CD14-positive monocyte (primary cell): ENCODE measurements at regions not wholly inside any gene's neighbourhood (a gene's known extent, or its start where the extent isn't known, plus 50 kb on each side); places are given as distances from the start of the nearest gene placed in this dataset.

Source experiments
- DNase-seq, 3 donors: peaks; one replicate each; pipeline ENCODE4 v3.0.0-alpha.2; 2011 to 2022
- H2AFZ ChIP-seq: 2 replicates; pipeline ENCODE4 v1.6.0; 2012; ENCODE audit warnings: mild to moderate bottlenecking, low read depth, low read length, inconsistent platforms; ENCODE audit not compliant: insufficient read depth, poor library complexity, severe bottlenecking
- H3K27ac ChIP-seq, 2 donors: 1 replicate in 1 of 2; 2 replicates in 1 of 2; pipeline ENCODE4 v1.5.1; 2012 to 2013; ENCODE audit warnings: low read length in 2 of 2, control low read depth in 1 of 2, inconsistent platforms in 1 of 2, low read depth in 1 of 2, mild to moderate bottlenecking in 1 of 2
- H3K27me3 ChIP-seq, 2 donors: one replicate each; pipeline versions ENCODE4 v1.6.0 to v1.6.1; 2011 to 2013; ENCODE audit warnings: low read length in 2 of 2; ENCODE audit not compliant: control insufficient read depth in 2 of 2, insufficient read depth in 2 of 2
- H3K36me3 ChIP-seq, 2 donors: replicated peaks in 1 of 2; 1 replicate in 1 of 2; 2 replicates in 1 of 2; pipeline versions ENCODE4 v1.5.1 to v1.6.1; 2012 to 2013; ENCODE audit warnings: low read length in 2 of 2, control low read depth in 1 of 2, inconsistent platforms in 1 of 2, mild to moderate bottlenecking in 1 of 2; ENCODE audit not compliant: insufficient read depth in 2 of 2, control insufficient read depth in 1 of 2
- H3K4me1 ChIP-seq, 2 donors: 1 replicate in 1 of 2; 2 replicates in 1 of 2; pipeline versions ENCODE4 v1.5.1 to v1.6.1; 2012 to 2013; ENCODE audit warnings: low read length in 2 of 2, control low read depth in 1 of 2, inconsistent platforms in 1 of 2, mild to moderate bottlenecking in 1 of 2, moderate library complexity in 1 of 2; ENCODE audit not compliant: insufficient read depth in 2 of 2, control insufficient read depth in 1 of 2
- H3K4me2 ChIP-seq: replicated peaks from 2 replicates; pipeline ENCODE3; 2012; ENCODE audit warnings: low read length, moderate library complexity, mild to moderate bottlenecking; ENCODE audit not compliant: poor library complexity, severe bottlenecking; ENCODE audit errors: extremely low read depth
- H3K4me3 ChIP-seq, 3 experiments: fragments of 200-600 bp in 1 of 3; sonication (generic) in 1 of 3; replicated peaks in 1 of 3; 1 replicate in 2 of 3; 2 replicates in 1 of 3; pipeline ENCODE4 v1.5.1; 2011 to 2013; ENCODE audit warnings: low read length in 3 of 3, mild to moderate bottlenecking in 3 of 3, control low read depth in 2 of 3, low read depth in 2 of 3, inconsistent platforms in 1 of 3, moderate library complexity in 1 of 3
- H3K79me2 ChIP-seq: 2 replicates; pipeline ENCODE4 v1.6.0; 2012; ENCODE audit warnings: mild to moderate bottlenecking, control low read depth, inconsistent platforms, low read length, moderate library complexity; ENCODE audit not compliant: insufficient read depth
- H3K9ac ChIP-seq: 2 replicates; pipeline ENCODE4 v1.6.0; 2017; ENCODE audit warnings: low read length, mild to moderate bottlenecking; ENCODE audit not compliant: insufficient read depth, poor library complexity, severe bottlenecking
- H3K9me3 ChIP-seq, 2 donors: replicated peaks in 1 of 2; 1 replicate in 1 of 2; 2 replicates in 1 of 2; pipeline versions ENCODE4 v1.5.1 to v1.6.1; 2012 to 2013; ENCODE audit warnings: low read length in 2 of 2, control low read depth in 1 of 2; ENCODE audit not compliant: control insufficient read depth in 1 of 2, insufficient read depth in 1 of 2
- H4K20me1 ChIP-seq: 2 replicates; pipeline ENCODE4 v1.6.0; 2012; ENCODE audit warnings: mild to moderate bottlenecking, low read length, control low read depth, moderate library complexity; ENCODE audit not compliant: insufficient read depth
- H3K27ac Mint-ChIP-seq, 7 donors: one replicate each; pipeline ENCODE4 v1.8.0; 2020; ENCODE audit warnings: mild to moderate bottlenecking in 7 of 7, mixed read lengths in 7 of 7, moderate library complexity in 6 of 7, inconsistent platforms in 2 of 7
- H3K27me3 Mint-ChIP-seq, 3 donors: one replicate each; pipeline ENCODE4 v1.8.0; 2021 to 2022; ENCODE audit warnings: low read depth in 3 of 3, mild to moderate bottlenecking in 3 of 3, mixed read lengths in 3 of 3, moderate library complexity in 3 of 3, inconsistent platforms in 1 of 3
- H3K36me3 Mint-ChIP-seq, 2 donors: one replicate each; pipeline ENCODE4 v1.8.0; 2020; ENCODE audit warnings: mixed read lengths in 2 of 2, inconsistent platforms in 1 of 2, mild to moderate bottlenecking in 1 of 2
- H3K4me1 Mint-ChIP-seq: one replicate; pipeline ENCODE4 v1.8.0; 2020; ENCODE audit warnings: mild to moderate bottlenecking, mixed read lengths
- H3K4me3 Mint-ChIP-seq, 2 donors: one replicate each; pipeline ENCODE4 v1.8.0; 2020; ENCODE audit warnings: mild to moderate bottlenecking in 2 of 2, mixed read lengths in 2 of 2, moderate library complexity in 1 of 2
- H3K9me3 Mint-ChIP-seq, 7 donors: one replicate each; pipeline ENCODE4 v1.8.0; 2020 to 2022; ENCODE audit warnings: mixed read lengths in 7 of 7, mild to moderate bottlenecking in 6 of 7, moderate library complexity in 6 of 7, inconsistent platforms in 2 of 7
- WGBS: methylation state at CpG from one replicate; pipeline ENCODE4 v1.1.5; 2013; ENCODE audit warnings: missing lambda C conversion rate; ENCODE audit not compliant: insufficient coverage; 5-methylcytosine and 5-hydroxymethylcytosine counted together
- intact Hi-C, 2 donors: fragments of 100-400 bp; cut with micrococcal nuclease; formaldehyde crosslinking; loops; one replicate each; pipeline versions ENCODE4 v1.15.0 to v1.15.1; 2023
- TF ChIP-seq, protein P1 (sequence below): fragments of 200-600 bp; IDR thresholded peaks from one replicate; pipeline ENCODE4 v1.8.0; 2022; ENCODE audit warnings: antibody characterized with exemption, mild to moderate bottlenecking

GRCh38 chr6:102986086-102986485 is 1592.6 kb downstream of the GRIK2 start:
- H3K27me3 Mint-ChIP-seq, result peaks cover 0 to 2% (median 0%) of the 10 kb centered on the region in 3 donors

DNA sequence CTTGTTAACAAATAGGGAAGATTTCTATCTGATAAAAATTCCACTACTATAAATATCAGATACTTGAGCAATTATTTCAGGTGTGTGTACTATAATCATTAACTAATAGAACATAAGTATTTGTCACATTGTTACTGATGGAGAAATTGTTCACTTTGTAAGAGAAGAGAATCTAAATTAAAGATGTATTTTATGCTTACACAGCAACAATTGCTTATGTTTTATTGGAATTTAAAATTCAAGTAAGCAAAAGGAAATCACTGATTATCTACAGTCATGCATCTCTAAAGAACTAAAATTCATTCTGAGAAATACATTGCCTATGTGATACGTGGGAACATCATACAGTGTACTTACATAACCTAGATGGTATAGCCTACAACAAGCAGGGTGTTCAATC is 1590.8 kb downstream of the GRIK2 start:
- H3K4me3 ChIP-seq, result no peak overlapping the region
- no peaks in the 10 kb centered on the region for H3K9me3 ChIP-seq
- peaks cover 0 to 3% (median 0%) of the 10 kb centered on the region in 7 donors for H3K9me3 Mint-ChIP-seq
- no peak for DNase-seq
- no peaks in the 10 kb centered on the region for H3K27me3 ChIP-seq
- H3K4me1 ChIP-seq, result no peaks in the 10 kb centered on the region
- intact Hi-C loops, result no loop called here
- WGBS, result no CpG with 5 or more reads among the region's 1 CpG
- no peak overlapping the region for H2AFZ ChIP-seq
- H3K36me3 ChIP-seq, result no peaks in the 10 kb centered on the region
- no peaks in the 10 kb centered on the region for H3K4me1 Mint-ChIP-seq
- no peaks in the 10 kb centered on the region for H3K79me2 ChIP-seq
- H3K4me3 Mint-ChIP-seq, result no peak overlapping the region
- no peak overlapping the region for H3K4me2 ChIP-seq
- no peaks in the 10 kb centered on the region for H4K20me1 ChIP-seq
- TF ChIP-seq, protein P1, sequence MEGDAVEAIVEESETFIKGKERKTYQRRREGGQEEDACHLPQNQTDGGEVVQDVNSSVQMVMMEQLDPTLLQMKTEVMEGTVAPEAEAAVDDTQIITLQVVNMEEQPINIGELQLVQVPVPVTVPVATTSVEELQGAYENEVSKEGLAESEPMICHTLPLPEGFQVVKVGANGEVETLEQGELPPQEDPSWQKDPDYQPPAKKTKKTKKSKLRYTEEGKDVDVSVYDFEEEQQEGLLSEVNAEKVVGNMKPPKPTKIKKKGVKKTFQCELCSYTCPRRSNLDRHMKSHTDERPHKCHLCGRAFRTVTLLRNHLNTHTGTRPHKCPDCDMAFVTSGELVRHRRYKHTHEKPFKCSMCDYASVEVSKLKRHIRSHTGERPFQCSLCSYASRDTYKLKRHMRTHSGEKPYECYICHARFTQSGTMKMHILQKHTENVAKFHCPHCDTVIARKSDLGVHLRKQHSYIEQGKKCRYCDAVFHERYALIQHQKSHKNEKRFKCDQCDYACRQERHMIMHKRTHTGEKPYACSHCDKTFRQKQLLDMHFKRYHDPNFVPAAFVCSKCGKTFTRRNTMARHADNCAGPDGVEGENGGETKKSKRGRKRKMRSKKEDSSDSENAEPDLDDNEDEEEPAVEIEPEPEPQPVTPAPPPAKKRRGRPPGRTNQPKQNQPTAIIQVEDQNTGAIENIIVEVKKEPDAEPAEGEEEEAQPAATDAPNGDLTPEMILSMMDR, result no peak
- H3K27ac Mint-ChIP-seq, result no peak overlapping the region
- peaks cover 0 to 2% (median 0%) of the 10 kb centered on the region in 3 donors for H3K27me3 Mint-ChIP-seq
- H3K27ac ChIP-seq, result no peak overlapping the region
- no peak overlapping the region for H3K9ac ChIP-seq
- no peaks in the 10 kb centered on the region for H3K36me3 Mint-ChIP-seq

More at GRCh38 chr6:102986086-102986485, 1592.6 kb downstream of the GRIK2 start:
- Mint-ChIP-seq H3K9me3 (peaks cover 0 to 3% (median 0%) of the 10 kb centered on the region in 7 donors), H3K36me3 (no peaks in the 10 kb centered on the region), H3K4me3 (no peak overlapping the region), H3K27ac (no peak overlapping the region), H3K4me1 (no peaks in the 10 kb centered on the region)
- Histone ChIP-seq H3K79me2 (no peaks in the 10 kb centered on the region), H3K27ac (no peak overlapping the region), H3K9ac (no peak overlapping the region), H3K36me3 (no peaks in the 10 kb centered on the region), H4K20me1 (no peaks in the 10 kb centered on the region), H3K9me3 (no peaks in the 10 kb centered on the region), H3K4me2 (no peak overlapping the region), H3K4me3 (no peak overlapping the region), H3K4me1 (no peaks in the 10 kb centered on the region), H3K27me3 (no peaks in the 10 kb centered on the region), H2AFZ (no peak overlapping the region)
- DNase-seq, result no peak
- TF ChIP-seq, protein P1, result no peak
- intact Hi-C loops, result no loop called here
